ENCODE measurements at regions not wholly inside any gene's neighbourhood (a gene's known extent, or its start where the extent isn't known, plus 50 kb on each side); places are given as distances from the start of the nearest gene placed in this dataset.

DNA sequence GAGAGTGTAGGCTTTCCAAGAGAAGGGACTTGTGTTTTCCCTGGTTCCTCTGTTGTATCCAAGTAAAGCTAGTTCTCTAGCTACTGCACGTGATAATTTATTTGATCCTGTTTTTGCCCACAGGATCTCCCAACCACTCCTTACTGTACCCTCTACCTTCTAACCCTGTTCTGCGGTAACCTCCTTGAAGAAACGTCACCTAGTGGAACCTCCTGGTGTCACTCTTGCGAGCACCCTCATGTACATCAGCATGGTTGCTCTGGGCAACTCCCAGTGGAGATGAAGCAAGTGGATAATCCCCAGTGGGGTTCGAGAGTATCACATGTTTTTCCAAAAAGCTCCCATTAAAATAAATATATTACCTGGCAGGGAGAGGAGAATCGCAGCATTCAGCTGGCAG lies 108.9 kb upstream of the CLMP start:
- TF ChIP-seq, protein P1, sequence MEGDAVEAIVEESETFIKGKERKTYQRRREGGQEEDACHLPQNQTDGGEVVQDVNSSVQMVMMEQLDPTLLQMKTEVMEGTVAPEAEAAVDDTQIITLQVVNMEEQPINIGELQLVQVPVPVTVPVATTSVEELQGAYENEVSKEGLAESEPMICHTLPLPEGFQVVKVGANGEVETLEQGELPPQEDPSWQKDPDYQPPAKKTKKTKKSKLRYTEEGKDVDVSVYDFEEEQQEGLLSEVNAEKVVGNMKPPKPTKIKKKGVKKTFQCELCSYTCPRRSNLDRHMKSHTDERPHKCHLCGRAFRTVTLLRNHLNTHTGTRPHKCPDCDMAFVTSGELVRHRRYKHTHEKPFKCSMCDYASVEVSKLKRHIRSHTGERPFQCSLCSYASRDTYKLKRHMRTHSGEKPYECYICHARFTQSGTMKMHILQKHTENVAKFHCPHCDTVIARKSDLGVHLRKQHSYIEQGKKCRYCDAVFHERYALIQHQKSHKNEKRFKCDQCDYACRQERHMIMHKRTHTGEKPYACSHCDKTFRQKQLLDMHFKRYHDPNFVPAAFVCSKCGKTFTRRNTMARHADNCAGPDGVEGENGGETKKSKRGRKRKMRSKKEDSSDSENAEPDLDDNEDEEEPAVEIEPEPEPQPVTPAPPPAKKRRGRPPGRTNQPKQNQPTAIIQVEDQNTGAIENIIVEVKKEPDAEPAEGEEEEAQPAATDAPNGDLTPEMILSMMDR (IDR thresholded peaks at IDR 0.05 in 4 of 5, conservative IDR thresholded peaks at IDR 0.05 in 1 of 5), result no peak
- no peak for TF ChIP-seq POLR2A (IDR thresholded peaks at IDR 0.05)
